Caco-2 (cell line): ENCODE measurements at regions not wholly inside any gene's neighbourhood (a gene's known extent, or its start where the extent isn't known, plus 50 kb on each side); places are given as distances from the start of the nearest gene placed in this dataset.

ENCODE experiments used
- BruUV-seq: library from RNA; stranded (reverse); fragments of 400-500 nt; replicated peaks from 2 replicates; lab custom pipeline; 2021; lab: Mats Ljungman, UMichigan
- CTCF ChIA-PET: fragments of 300-600 bp; sonication (Branson Sonifier 250); formaldehyde crosslinking; loops from one replicate; lab custom pipeline; 2022; ENCODE audit warnings: antibody characterized with exemption; lab: Charles Lee
- POLR2A ChIA-PET: fragments of 300-600 bp; sonication (Branson Sonifier 250); formaldehyde crosslinking; loops from one replicate; lab custom pipeline; 2022; ENCODE audit warnings: antibody characterized with exemption; lab: Charles Lee
- DNase-seq, 2 experiments: peaks; one replicate each; pipeline versions ENCODE4 v3.0.0 to v3.0.0-alpha.2; 2020 to 2022
- H3K27me3 ChIP-seq: replicated peaks from 2 replicates; pipeline ENCODE4 v1.6.0; 2011; ENCODE audit warnings: low read length; ENCODE audit not compliant: control insufficient read depth, insufficient read depth
- H3K36me3 ChIP-seq: 2 replicates; pipeline ENCODE4 v1.5.1; 2011; ENCODE audit warnings: low read length; ENCODE audit not compliant: control insufficient read depth, insufficient read depth
- H3K4me1 ChIP-seq: fragments of 250-450 bp; sonication (Bioruptor Pico); 2 replicates; pipeline ENCODE4 v1.5.1; 2020; ENCODE audit warnings: mild to moderate bottlenecking
- H3K4me3 ChIP-seq: 2 replicates; pipeline ENCODE4 v1.5.1; 2011; ENCODE audit warnings: low read depth, mild to moderate bottlenecking, control low read depth, low read length
- H3K9me3 ChIP-seq: fragments of 250-450 bp; sonication (Bioruptor Pico); 2 replicates; pipeline ENCODE4 v1.5.1; 2020; ENCODE audit warnings: mild to moderate bottlenecking, moderate library complexity
- H3K27ac Mint-ChIP-seq: one replicate; pipeline ENCODE4 v1.8.0; 2022; ENCODE audit warnings: mixed read lengths; ENCODE audit not compliant: unreplicated experiment
- H3K27me3 Mint-ChIP-seq: one replicate; pipeline ENCODE4 v1.8.0; 2022; ENCODE audit warnings: mixed read lengths; ENCODE audit not compliant: insufficient read depth, unreplicated experiment
- H3K36me3 Mint-ChIP-seq: one replicate; pipeline ENCODE4 v1.8.0; 2022; ENCODE audit warnings: mild to moderate bottlenecking, mixed read lengths; ENCODE audit not compliant: insufficient read depth, unreplicated experiment
- H3K4me1 Mint-ChIP-seq: one replicate; pipeline ENCODE4 v1.8.0; 2022; ENCODE audit warnings: low read depth, mixed read lengths; ENCODE audit not compliant: unreplicated experiment
- H3K4me3 Mint-ChIP-seq: one replicate; pipeline ENCODE4 v1.8.0; 2022; ENCODE audit warnings: mild to moderate bottlenecking, moderate library complexity, mixed read lengths; ENCODE audit not compliant: unreplicated experiment
- H3K9me3 Mint-ChIP-seq: one replicate; pipeline ENCODE4 v1.8.0; 2022; ENCODE audit warnings: mixed read lengths; ENCODE audit not compliant: unreplicated experiment
- intact Hi-C: fragments of 100-400 bp; cut with micrococcal nuclease; formaldehyde crosslinking; loops from one replicate; pipeline ENCODE4 v1.10.0; 2022; ENCODE audit not compliant: unreplicated experiment
- TF ChIP-seq, protein P1 (sequence below), 2 experiments: fragments of 200-600 bp in 1 of 2; IDR thresholded peaks; 1 replicate in 1 of 2; 2 replicates in 1 of 2; pipeline versions ENCODE4 v1.5.1 to v1.8.0; 2011 to 2022; ENCODE audit warnings: antibody characterized with exemption in 1 of 2, control low read depth in 1 of 2, inconsistent platforms in 1 of 2, low read depth in 1 of 2, low read length in 1 of 2, mild to moderate bottlenecking in 1 of 2, moderate library complexity in 1 of 2; ENCODE audit not compliant: insufficient read depth in 1 of 2, severe bottlenecking in 1 of 2, unreplicated experiment in 1 of 2

DNA sequence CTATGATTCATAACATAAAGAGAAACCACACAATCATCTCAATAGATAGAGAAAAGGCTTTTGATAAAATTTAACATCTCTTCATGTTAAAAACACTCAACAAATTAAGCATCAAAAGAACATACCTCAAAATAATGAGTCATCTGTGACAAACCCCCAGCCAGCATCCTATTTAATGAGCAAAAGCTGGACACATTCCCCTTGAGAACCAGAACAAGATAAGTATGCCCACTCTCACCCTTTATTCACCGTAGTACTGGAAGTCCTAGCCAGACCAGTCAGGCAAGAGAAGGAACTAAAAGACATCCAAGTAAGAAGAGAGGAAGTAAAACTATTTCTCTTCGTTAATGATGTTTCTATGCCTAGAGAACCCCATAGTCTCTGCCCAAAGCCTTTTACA is 507.2 kb downstream of the PABPC4L start:
- Mint-ChIP-seq H3K27ac (no peak overlapping the region), H3K9me3 (peaks cover 7% of the 10 kb centered on the region), H3K27me3 (no peaks in the 10 kb centered on the region), H3K4me1 (no peaks in the 10 kb centered on the region), H3K4me3 (no peak overlapping the region), H3K36me3 (no peaks in the 10 kb centered on the region)
- no peaks in the 10 kb centered on the region for H3K4me1 ChIP-seq
- DNase-seq: no peak
- TF ChIP-seq, protein P1, sequence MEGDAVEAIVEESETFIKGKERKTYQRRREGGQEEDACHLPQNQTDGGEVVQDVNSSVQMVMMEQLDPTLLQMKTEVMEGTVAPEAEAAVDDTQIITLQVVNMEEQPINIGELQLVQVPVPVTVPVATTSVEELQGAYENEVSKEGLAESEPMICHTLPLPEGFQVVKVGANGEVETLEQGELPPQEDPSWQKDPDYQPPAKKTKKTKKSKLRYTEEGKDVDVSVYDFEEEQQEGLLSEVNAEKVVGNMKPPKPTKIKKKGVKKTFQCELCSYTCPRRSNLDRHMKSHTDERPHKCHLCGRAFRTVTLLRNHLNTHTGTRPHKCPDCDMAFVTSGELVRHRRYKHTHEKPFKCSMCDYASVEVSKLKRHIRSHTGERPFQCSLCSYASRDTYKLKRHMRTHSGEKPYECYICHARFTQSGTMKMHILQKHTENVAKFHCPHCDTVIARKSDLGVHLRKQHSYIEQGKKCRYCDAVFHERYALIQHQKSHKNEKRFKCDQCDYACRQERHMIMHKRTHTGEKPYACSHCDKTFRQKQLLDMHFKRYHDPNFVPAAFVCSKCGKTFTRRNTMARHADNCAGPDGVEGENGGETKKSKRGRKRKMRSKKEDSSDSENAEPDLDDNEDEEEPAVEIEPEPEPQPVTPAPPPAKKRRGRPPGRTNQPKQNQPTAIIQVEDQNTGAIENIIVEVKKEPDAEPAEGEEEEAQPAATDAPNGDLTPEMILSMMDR (IDR thresholded peaks at IDR 0.05; ENCODE audit: insufficient read depth in 1 of 2, low read depth in 1 of 2, low read length in 1 of 2, severe bottlenecking in 1 of 2, unreplicated experiment in 1 of 2): no peak
- no peak overlapping the region for H3K4me3 ChIP-seq
- no peaks in the 10 kb centered on the region for H3K36me3 ChIP-seq
- ChIA-PET POLR2A (no interaction called here), CTCF (no interaction called here)
- no peaks in the 10 kb centered on the region for H3K27me3 ChIP-seq
- H3K9me3 ChIP-seq: no peaks in the 10 kb centered on the region
- intact Hi-C loops: no loop called here
- no TSS peak for BruUV-seq

DNA sequence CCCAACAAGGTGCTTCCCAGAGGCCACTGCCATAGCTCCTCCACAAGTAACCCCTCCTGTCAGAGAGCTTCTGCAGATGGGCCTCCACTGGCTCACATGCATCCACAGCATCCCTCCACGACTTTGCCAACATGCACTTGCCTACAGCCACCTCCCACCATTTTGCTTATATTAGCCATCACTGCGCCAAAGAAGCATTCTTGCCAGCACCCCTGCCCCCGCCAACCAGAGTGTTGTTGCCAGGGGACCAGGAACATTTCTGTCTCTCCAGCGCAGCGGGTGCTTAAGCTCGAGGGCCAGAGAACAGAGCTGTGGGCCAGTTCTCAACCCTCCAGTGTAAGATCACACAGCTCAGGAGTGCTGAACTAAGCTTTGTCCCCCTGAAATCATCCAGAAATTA is 517.6 kb downstream of the PABPC4L start:
- Histone ChIP-seq H3K4me1 (no peaks in the 10 kb centered on the region), H3K9me3 (no peaks in the 10 kb centered on the region), H3K4me3 (no peak overlapping the region), H3K27me3 (no peaks in the 10 kb centered on the region), H3K36me3 (no peaks in the 10 kb centered on the region)
- no peak overlapping the region for H3K4me3 Mint-ChIP-seq
- no peaks in the 10 kb centered on the region for H3K36me3 Mint-ChIP-seq
- no peak for DNase-seq
- H3K4me1 Mint-ChIP-seq: no peaks in the 10 kb centered on the region
- H3K27me3 Mint-ChIP-seq: no peaks in the 10 kb centered on the region
- intact Hi-C loops: no loop called here
- no TSS peak for BruUV-seq
- H3K27ac Mint-ChIP-seq: no peak overlapping the region
- H3K9me3 Mint-ChIP-seq: peaks cover 14% of the 10 kb centered on the region
- CTCF ChIA-PET: no interaction called here
- POLR2A ChIA-PET: no interaction called here
- TF ChIP-seq, protein P1 (IDR thresholded peaks at IDR 0.05; ENCODE audit: insufficient read depth in 1 of 2, low read depth in 1 of 2, low read length in 1 of 2, severe bottlenecking in 1 of 2, unreplicated experiment in 1 of 2): no peak

DNA sequence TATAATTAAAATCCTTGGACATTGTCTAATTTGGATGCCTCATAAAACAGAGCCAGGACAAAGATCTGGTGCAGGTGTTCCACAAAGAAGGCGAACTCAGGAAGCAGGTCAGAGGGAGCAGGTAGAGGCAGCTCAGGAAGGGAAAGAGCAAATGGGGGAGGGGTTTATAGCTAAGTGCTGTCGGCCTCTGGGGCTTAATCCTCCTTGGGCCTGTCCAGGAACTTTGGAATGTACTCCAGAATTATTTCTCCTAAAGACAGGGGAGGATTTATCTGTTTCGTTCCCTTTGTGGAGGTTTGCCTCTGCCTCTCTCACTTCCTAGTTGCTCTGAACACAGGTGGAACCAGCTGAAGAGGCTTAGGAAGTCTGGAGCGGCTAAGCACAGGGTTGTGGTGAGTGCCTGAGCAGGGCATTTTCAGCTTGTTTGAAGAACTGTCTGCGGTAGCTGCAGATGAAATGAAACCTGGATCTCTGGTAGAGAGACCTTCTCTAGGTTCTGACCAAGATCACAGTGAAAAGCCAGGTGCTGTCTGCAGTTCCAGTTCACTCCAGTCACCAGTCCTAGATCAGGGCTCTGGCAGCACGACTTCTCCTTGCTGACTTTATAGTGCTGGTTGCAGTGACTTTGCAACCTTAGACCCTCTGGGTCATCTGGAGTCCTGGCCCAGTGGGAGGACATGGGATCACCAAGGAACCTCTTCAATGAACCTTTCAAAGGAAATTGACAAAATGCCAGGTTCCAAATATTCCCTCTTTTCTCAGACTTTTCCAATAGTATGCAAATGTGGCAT is 519.2 kb downstream of the PCDH10 start:
- intact Hi-C loops: loop anchor here (5.0 kb wide), 1 partner anchor 229 kb away; no protein-coding TSS in a partner anchor
- BruUV-seq: no TSS peak
- no peaks in the 10 kb centered on the region for H3K9me3 Mint-ChIP-seq
- Histone ChIP-seq H3K27me3 (no peaks in the 10 kb centered on the region), H3K4me3 (no peak overlapping the region), H3K4me1 (no peaks in the 10 kb centered on the region), H3K36me3 (no peaks in the 10 kb centered on the region), H3K9me3 (no peaks in the 10 kb centered on the region)
- TF ChIP-seq, protein P1 (IDR thresholded peaks at IDR 0.05; ENCODE audit: insufficient read depth in 1 of 2, low read depth in 1 of 2, low read length in 1 of 2, severe bottlenecking in 1 of 2, unreplicated experiment in 1 of 2): no peak
- no peaks in the 10 kb centered on the region for H3K27me3 Mint-ChIP-seq
- peak in 1 of 2 experiments; percentile 3 for DNase-seq
- no peaks in the 10 kb centered on the region for H3K4me1 Mint-ChIP-seq
- ChIA-PET CTCF (no interaction called here), POLR2A (no interaction called here)
- no peak overlapping the region for H3K27ac Mint-ChIP-seq
- no peak overlapping the region for H3K4me3 Mint-ChIP-seq
- no peaks in the 10 kb centered on the region for H3K36me3 Mint-ChIP-seq
